Brain pericyte (primary cell): ENCODE measurements at regions not wholly inside any gene's neighbourhood (a gene's known extent, or its start where the extent isn't known, plus 50 kb on each side); places are given as distances from the start of the nearest gene placed in this dataset.

Experiments
- DNase-seq: peaks from one replicate; pipeline ENCODE4 v3.0.0-alpha.2; 2012; ENCODE audit warnings: low read depth, low spot score

- DNase-seq, result no peak
These were observed 343.7 kb downstream of the BRD1 start for GRCh38 chr22:49483946-49484345.

- no peak for DNase-seq
These were observed 344.3 kb downstream of the BRD1 start for GRCh38 chr22:49483281-49483870.

GRCh38 chr22:49482811-49483210, 344.9 kb downstream of the BRD1 start:
- no peak for DNase-seq

GRCh38 chr22:49481659-49482399, 345.8 kb downstream of the BRD1 start:
- DNase-seq, result no peak

- no peak for DNase-seq
These were observed 346.6 kb downstream of the BRD1 start for GRCh38 chr22:49480896-49481658.

GRCh38 chr22:49480331-49480730, 347.3 kb downstream of the BRD1 start:
- DNase-seq, result no peak

GRCh38 chr22:49479566-49479965, 348.1 kb downstream of the BRD1 start:
- no peak for DNase-seq

GRCh38 chr22:49476800-49477400, 350.8 kb downstream of the BRD1 start:
- DNase-seq, result no peak

GRCh38 chr22:49476176-49476575, 351.5 kb downstream of the BRD1 start:
- DNase-seq, result no peak

- no peak for DNase-seq
These were observed 352.4 kb downstream of the BRD1 start for GRCh38 chr22:49475253-49475652.

- no peak for DNase-seq
These were observed 354.4 kb downstream of the BRD1 start for GRCh38 chr22:49473286-49473685.

- no peak for DNase-seq
These were observed 356.8 kb downstream of the BRD1 start for GRCh38 chr22:49470741-49471503.

- DNase-seq, result no peak
These were observed 357.6 kb downstream of the BRD1 start for GRCh38 chr22:49469896-49470740.

- no peak for DNase-seq
These were observed 359.0 kb downstream of the BRD1 start for GRCh38 chr22:49468487-49469198.

- DNase-seq, result no peak
These were observed 360.6 kb downstream of the BRD1 start for GRCh38 chr22:49466878-49467595.

GRCh38 chr22:49464037-49464436, 363.6 kb downstream of the BRD1 start:
- DNase-seq, result no peak

- no peak for DNase-seq
These were observed 364.9 kb downstream of the BRD1 start for GRCh38 chr22:49462795-49463194.

GRCh38 chr22:49462291-49462690, 365.4 kb downstream of the BRD1 start:
- DNase-seq, result no peak

GRCh38 chr22:49461674-49462073, 366.0 kb downstream of the BRD1 start:
- DNase-seq, result no peak
